CD14-positive monocyte (primary cell): ENCODE measurements at regions not wholly inside any gene's neighbourhood (a gene's known extent, or its start where the extent isn't known, plus 50 kb on each side); places are given as distances from the start of the nearest gene placed in this dataset.
"Not testable (repeated sequence)": the region's sequence is repeated elsewhere in the genome, so short reads cannot be mapped to it uniquely, and the experiment has no call there.

Experiments
- DNase-seq, 3 donors: peaks; one replicate each; pipeline ENCODE4 v3.0.0-alpha.2; 2011 to 2022
- H2AFZ ChIP-seq: 2 replicates; pipeline ENCODE4 v1.6.0; 2012; ENCODE audit warnings: mild to moderate bottlenecking, low read depth, low read length, inconsistent platforms; ENCODE audit not compliant: insufficient read depth, poor library complexity, severe bottlenecking
- H3K27ac ChIP-seq, 2 donors: 1 replicate in 1 of 2; 2 replicates in 1 of 2; pipeline ENCODE4 v1.5.1; 2012 to 2013; ENCODE audit warnings: low read length in 2 of 2, control low read depth in 1 of 2, inconsistent platforms in 1 of 2, low read depth in 1 of 2, mild to moderate bottlenecking in 1 of 2
- H3K27me3 ChIP-seq, 2 donors: one replicate each; pipeline versions ENCODE4 v1.6.0 to v1.6.1; 2011 to 2013; ENCODE audit warnings: low read length in 2 of 2; ENCODE audit not compliant: control insufficient read depth in 2 of 2, insufficient read depth in 2 of 2
- H3K36me3 ChIP-seq, 2 donors: replicated peaks in 1 of 2; 1 replicate in 1 of 2; 2 replicates in 1 of 2; pipeline versions ENCODE4 v1.5.1 to v1.6.1; 2012 to 2013; ENCODE audit warnings: low read length in 2 of 2, control low read depth in 1 of 2, inconsistent platforms in 1 of 2, mild to moderate bottlenecking in 1 of 2; ENCODE audit not compliant: insufficient read depth in 2 of 2, control insufficient read depth in 1 of 2
- H3K4me1 ChIP-seq, 2 donors: 1 replicate in 1 of 2; 2 replicates in 1 of 2; pipeline versions ENCODE4 v1.5.1 to v1.6.1; 2012 to 2013; ENCODE audit warnings: low read length in 2 of 2, control low read depth in 1 of 2, inconsistent platforms in 1 of 2, mild to moderate bottlenecking in 1 of 2, moderate library complexity in 1 of 2; ENCODE audit not compliant: insufficient read depth in 2 of 2, control insufficient read depth in 1 of 2
- H3K4me2 ChIP-seq: replicated peaks from 2 replicates; pipeline ENCODE3; 2012; ENCODE audit warnings: low read length, moderate library complexity, mild to moderate bottlenecking; ENCODE audit not compliant: poor library complexity, severe bottlenecking; ENCODE audit errors: extremely low read depth
- H3K4me3 ChIP-seq, 3 experiments: fragments of 200-600 bp in 1 of 3; sonication (generic) in 1 of 3; replicated peaks in 1 of 3; 1 replicate in 2 of 3; 2 replicates in 1 of 3; pipeline ENCODE4 v1.5.1; 2011 to 2013; ENCODE audit warnings: low read length in 3 of 3, mild to moderate bottlenecking in 3 of 3, control low read depth in 2 of 3, low read depth in 2 of 3, inconsistent platforms in 1 of 3, moderate library complexity in 1 of 3
- H3K79me2 ChIP-seq: 2 replicates; pipeline ENCODE4 v1.6.0; 2012; ENCODE audit warnings: mild to moderate bottlenecking, control low read depth, inconsistent platforms, low read length, moderate library complexity; ENCODE audit not compliant: insufficient read depth
- H3K9ac ChIP-seq: 2 replicates; pipeline ENCODE4 v1.6.0; 2017; ENCODE audit warnings: low read length, mild to moderate bottlenecking; ENCODE audit not compliant: insufficient read depth, poor library complexity, severe bottlenecking
- H3K9me3 ChIP-seq, 2 donors: replicated peaks in 1 of 2; 1 replicate in 1 of 2; 2 replicates in 1 of 2; pipeline versions ENCODE4 v1.5.1 to v1.6.1; 2012 to 2013; ENCODE audit warnings: low read length in 2 of 2, control low read depth in 1 of 2; ENCODE audit not compliant: control insufficient read depth in 1 of 2, insufficient read depth in 1 of 2
- H4K20me1 ChIP-seq: 2 replicates; pipeline ENCODE4 v1.6.0; 2012; ENCODE audit warnings: mild to moderate bottlenecking, low read length, control low read depth, moderate library complexity; ENCODE audit not compliant: insufficient read depth
- H3K27ac Mint-ChIP-seq, 7 donors: one replicate each; pipeline ENCODE4 v1.8.0; 2020; ENCODE audit warnings: mild to moderate bottlenecking in 7 of 7, mixed read lengths in 7 of 7, moderate library complexity in 6 of 7, inconsistent platforms in 2 of 7
- H3K27me3 Mint-ChIP-seq, 3 donors: one replicate each; pipeline ENCODE4 v1.8.0; 2021 to 2022; ENCODE audit warnings: low read depth in 3 of 3, mild to moderate bottlenecking in 3 of 3, mixed read lengths in 3 of 3, moderate library complexity in 3 of 3, inconsistent platforms in 1 of 3
- H3K36me3 Mint-ChIP-seq, 2 donors: one replicate each; pipeline ENCODE4 v1.8.0; 2020; ENCODE audit warnings: mixed read lengths in 2 of 2, inconsistent platforms in 1 of 2, mild to moderate bottlenecking in 1 of 2
- H3K4me1 Mint-ChIP-seq: one replicate; pipeline ENCODE4 v1.8.0; 2020; ENCODE audit warnings: mild to moderate bottlenecking, mixed read lengths
- H3K4me3 Mint-ChIP-seq, 2 donors: one replicate each; pipeline ENCODE4 v1.8.0; 2020; ENCODE audit warnings: mild to moderate bottlenecking in 2 of 2, mixed read lengths in 2 of 2, moderate library complexity in 1 of 2
- H3K9me3 Mint-ChIP-seq, 7 donors: one replicate each; pipeline ENCODE4 v1.8.0; 2020 to 2022; ENCODE audit warnings: mixed read lengths in 7 of 7, mild to moderate bottlenecking in 6 of 7, moderate library complexity in 6 of 7, inconsistent platforms in 2 of 7
- WGBS: methylation state at CpG from one replicate; pipeline ENCODE4 v1.1.5; 2013; ENCODE audit warnings: missing lambda C conversion rate; ENCODE audit not compliant: insufficient coverage; 5-methylcytosine and 5-hydroxymethylcytosine counted together
- intact Hi-C, 2 donors: fragments of 100-400 bp; cut with micrococcal nuclease; formaldehyde crosslinking; loops; one replicate each; pipeline versions ENCODE4 v1.15.0 to v1.15.1; 2023
- TF ChIP-seq, protein P1 (sequence below): fragments of 200-600 bp; IDR thresholded peaks from one replicate; pipeline ENCODE4 v1.8.0; 2022; ENCODE audit warnings: antibody characterized with exemption, mild to moderate bottlenecking

DNA sequence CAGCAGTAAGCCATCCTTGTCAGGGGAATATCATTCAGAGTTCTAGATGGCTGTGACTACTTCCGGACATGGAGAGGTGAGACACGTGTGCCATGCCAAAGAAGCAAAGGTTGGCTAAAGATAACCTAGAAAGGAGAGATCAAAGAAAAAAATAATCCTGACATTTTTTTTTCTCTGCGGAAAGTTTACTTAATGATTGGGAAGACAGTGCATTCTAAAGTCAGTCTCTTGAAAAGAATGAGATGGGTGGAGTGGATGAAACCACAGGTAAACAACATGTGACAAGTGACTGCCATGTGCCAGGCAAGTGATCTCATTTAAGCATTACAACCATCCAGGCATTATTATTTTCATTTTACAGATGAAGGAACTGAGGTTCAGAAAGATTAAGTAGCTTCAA, 436.6 kb downstream of the SOX2 start:
- H3K36me3 ChIP-seq: no peaks in the 10 kb centered on the region
- WGBS: 94% methylated on average over 2 of the region's 3 CpGs
- H3K36me3 Mint-ChIP-seq: no peaks in the 10 kb centered on the region
- no peak overlapping the region for H2AFZ ChIP-seq
- no peaks in the 10 kb centered on the region for H3K27me3 ChIP-seq
- no peaks in the 10 kb centered on the region for H3K4me1 ChIP-seq
- H3K4me2 ChIP-seq: no peak overlapping the region
- H3K27ac ChIP-seq: no peak overlapping the region
- H3K4me3 ChIP-seq: no peak overlapping the region
- no peaks in the 10 kb centered on the region for H4K20me1 ChIP-seq
- H3K9me3 Mint-ChIP-seq: peaks cover 2 to 13% (median 6%) of the 10 kb centered on the region in 7 donors
- no peak overlapping the region for H3K27ac Mint-ChIP-seq
- no peaks in the 10 kb centered on the region for H3K27me3 Mint-ChIP-seq
- TF ChIP-seq, protein P1, sequence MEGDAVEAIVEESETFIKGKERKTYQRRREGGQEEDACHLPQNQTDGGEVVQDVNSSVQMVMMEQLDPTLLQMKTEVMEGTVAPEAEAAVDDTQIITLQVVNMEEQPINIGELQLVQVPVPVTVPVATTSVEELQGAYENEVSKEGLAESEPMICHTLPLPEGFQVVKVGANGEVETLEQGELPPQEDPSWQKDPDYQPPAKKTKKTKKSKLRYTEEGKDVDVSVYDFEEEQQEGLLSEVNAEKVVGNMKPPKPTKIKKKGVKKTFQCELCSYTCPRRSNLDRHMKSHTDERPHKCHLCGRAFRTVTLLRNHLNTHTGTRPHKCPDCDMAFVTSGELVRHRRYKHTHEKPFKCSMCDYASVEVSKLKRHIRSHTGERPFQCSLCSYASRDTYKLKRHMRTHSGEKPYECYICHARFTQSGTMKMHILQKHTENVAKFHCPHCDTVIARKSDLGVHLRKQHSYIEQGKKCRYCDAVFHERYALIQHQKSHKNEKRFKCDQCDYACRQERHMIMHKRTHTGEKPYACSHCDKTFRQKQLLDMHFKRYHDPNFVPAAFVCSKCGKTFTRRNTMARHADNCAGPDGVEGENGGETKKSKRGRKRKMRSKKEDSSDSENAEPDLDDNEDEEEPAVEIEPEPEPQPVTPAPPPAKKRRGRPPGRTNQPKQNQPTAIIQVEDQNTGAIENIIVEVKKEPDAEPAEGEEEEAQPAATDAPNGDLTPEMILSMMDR: no peak
- no peaks in the 10 kb centered on the region for H3K4me1 Mint-ChIP-seq
- no peak overlapping the region for H3K4me3 Mint-ChIP-seq
- no peaks in the 10 kb centered on the region for H3K79me2 ChIP-seq
- DNase-seq: no peak
- H3K9ac ChIP-seq: no peak overlapping the region
- no peaks in the 10 kb centered on the region for H3K9me3 ChIP-seq
- intact Hi-C loops: no loop called here

DNA sequence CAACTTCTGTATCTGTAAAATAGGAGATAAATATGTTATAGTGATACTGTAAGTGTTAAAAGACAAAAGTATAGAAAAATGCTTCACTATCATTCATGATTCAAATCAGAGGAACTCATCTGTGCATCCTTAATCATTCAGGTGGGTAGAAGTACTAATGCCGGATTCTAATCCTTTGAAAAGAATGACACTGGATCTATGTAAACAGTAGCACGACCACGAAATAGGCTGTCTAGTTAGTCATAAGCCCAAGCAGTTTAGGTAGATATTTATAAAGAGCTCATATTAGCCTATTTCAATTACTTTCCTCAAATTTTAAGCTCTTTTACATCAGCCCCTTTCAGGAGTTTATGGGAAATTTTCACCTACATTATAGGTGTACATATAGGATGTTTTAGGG, 437.9 kb downstream of the SOX2 start:
- Histone ChIP-seq H3K9me3 (no peaks in the 10 kb centered on the region), H3K4me1 (no peaks in the 10 kb centered on the region), H3K27me3 (no peaks in the 10 kb centered on the region), H4K20me1 (no peaks in the 10 kb centered on the region), H3K79me2 (no peaks in the 10 kb centered on the region), H3K9ac (no peak overlapping the region), H2AFZ (no peak overlapping the region), H3K4me3 (no peak overlapping the region), H3K36me3 (no peaks in the 10 kb centered on the region), H3K4me2 (no peak overlapping the region), H3K27ac (no peak overlapping the region)
- Mint-ChIP-seq H3K36me3 (no peaks in the 10 kb centered on the region), H3K9me3 (peaks cover 3 to 13% (median 7%) of the 10 kb centered on the region in 7 donors), H3K27me3 (no peaks in the 10 kb centered on the region), H3K4me1 (no peaks in the 10 kb centered on the region), H3K27ac (no peak overlapping the region), H3K4me3 (no peak overlapping the region)
- intact Hi-C loops: no loop called here
- DNase-seq: no peak
- no CpG with 5 or more reads among the region's 3 CpGs for WGBS
- TF ChIP-seq, protein P1: no peak

DNA sequence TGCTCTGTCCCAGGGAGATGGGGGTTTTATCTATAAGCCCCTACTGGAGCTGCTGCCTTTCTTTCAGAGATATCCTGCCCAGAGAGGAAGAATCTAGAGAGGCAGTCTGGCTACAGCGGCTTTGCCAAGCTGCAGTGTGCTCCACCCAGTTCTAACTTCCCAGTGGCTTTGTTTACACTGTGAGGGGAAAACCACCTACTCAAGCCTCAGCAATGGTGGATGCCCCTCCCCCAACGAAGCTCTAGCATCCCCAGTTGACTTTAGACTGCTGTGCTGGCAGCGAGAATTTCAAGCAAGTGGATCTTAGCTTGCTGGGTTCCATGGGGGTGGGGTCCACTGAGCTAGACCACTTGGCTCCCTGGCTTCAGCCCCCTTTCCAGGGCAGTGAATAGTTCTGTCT, 444.6 kb downstream of the SOX2 start:
- H3K4me2 ChIP-seq, H3K9ac ChIP-seq, H3K4me3 ChIP-seq, H3K4me1 Mint-ChIP-seq, H4K20me1 ChIP-seq, H3K27me3 ChIP-seq, H3K36me3 Mint-ChIP-seq, H3K4me1 ChIP-seq, DNase-seq, H3K27me3 Mint-ChIP-seq, H3K27ac Mint-ChIP-seq, H3K36me3 ChIP-seq, intact Hi-C loops, H3K27ac ChIP-seq, H3K4me3 Mint-ChIP-seq, H2AFZ ChIP-seq, H3K79me2 ChIP-seq: not testable (repeated sequence)
- peaks cover 0 to 11% (median 6%) of the 10 kb centered on the region in 7 donors for H3K9me3 Mint-ChIP-seq
- H3K9me3 ChIP-seq: peaks cover 8 to 12% of the 10 kb centered on the region in 2 donors
- WGBS: 83% methylated on average over 1 of the region's 3 CpGs
